GM18505 (cell line): ENCODE measurements at regions not wholly inside any gene's neighbourhood (a gene's known extent, or its start where the extent isn't known, plus 50 kb on each side); places are given as distances from the start of the nearest gene placed in this dataset.

Experiments used
- ATAC-seq: cut with Tn5 transposase; IDR thresholded peaks from one replicate; pipeline ENCODE4 v1.9.1; 2021; ENCODE audit not compliant: unreplicated experiment
- POLR2A ChIP-seq: IDR thresholded peaks from 4 replicates; pipeline ENCODE4 v1.6.1; 2011; ENCODE audit warnings: borderline replicate concordance; ENCODE audit not compliant: insufficient read depth, insufficient read length; ENCODE audit errors: extremely low read depth

DNA sequence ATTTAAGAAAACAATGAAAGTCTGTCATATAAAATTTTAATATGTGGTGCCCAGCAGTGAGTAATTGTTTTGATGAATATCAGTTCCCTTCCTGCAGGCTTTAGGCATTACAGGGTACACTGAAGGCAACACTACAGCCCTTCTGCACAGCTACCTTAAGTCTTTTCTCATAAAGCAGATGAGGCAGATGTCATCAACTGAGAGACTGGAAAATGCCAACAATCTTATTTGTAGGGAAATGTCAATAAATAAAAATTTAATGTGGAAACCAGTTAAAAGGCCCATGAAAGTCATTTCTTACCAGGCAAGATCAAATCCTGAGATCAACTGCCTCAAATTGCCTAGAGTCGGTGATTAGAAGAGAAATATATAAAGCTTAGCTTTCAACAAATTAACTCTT is 193.4 kb upstream of the NWD2 start:
- ATAC-seq, result no peak

DNA sequence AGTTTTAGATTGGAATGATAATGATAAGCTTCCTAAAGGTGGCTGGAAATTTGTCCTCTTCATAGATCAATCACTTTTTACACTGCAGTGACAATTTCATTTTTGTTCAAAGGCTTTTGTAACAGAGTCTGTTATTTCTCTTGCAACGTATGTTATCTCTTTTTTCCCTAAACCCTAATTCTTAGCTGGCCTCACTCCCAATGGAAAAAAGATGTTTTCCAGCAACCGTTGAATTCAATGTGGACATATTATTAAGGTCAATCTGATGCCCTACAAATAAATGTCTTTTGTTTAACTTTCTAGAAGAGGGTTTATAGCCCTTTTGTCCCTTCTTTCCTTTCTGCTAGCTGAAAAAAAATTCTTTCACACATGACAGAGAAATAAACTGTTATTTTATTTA is 192.7 kb upstream of the NWD2 start:
- no peak for TF ChIP-seq POLR2A
- ATAC-seq, result no peak

More for the DNA sequence above, 193.4 kb upstream of the NWD2 start:
- TF ChIP-seq POLR2A, result no peak

DNA sequence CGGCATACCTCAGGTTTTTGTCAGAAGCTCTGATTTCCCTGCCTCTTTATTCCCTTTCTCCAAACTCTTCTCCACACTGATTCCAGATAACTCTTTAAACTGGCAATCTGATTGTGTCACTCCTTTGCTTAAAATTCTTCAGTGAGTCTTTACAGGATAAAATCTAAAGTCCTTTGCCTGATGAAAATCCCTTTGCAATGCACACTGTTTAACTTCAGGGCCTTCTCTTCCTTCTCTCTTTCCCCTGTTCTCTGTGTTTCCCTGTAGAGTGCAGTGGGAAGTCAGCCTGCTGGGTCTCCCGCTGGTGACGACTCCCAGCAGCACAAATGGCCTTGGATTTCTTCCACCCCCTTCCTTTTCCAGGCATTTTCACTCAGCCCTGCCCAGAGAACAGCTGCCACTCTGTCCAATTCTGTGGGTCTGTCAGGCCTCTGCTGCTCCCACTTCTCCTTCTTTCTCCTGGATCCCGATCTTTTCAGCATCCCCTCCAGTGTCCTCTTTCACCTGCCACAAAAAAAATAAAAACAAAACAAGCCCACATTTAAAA is 189.9 kb upstream of the NWD2 start:
- no peak for ATAC-seq

DNA sequence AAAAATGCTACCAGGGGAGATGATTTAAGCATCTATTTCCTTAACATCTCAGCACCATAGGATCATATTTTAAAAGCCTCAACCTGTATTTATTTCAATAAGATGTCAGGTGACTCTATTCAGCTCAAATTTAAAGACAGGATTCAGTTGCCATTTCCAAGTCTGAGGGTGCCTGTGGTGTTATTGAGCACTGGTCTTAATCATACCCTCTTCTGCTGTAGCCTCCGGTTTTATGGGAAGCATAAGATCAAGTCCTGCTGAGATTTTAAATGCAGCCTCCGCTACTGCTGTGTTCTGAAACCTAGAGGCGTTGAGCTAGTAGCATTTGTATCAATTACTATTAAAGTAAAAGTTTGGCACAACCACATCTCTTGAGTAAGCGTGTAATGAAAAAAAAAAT is 185.7 kb upstream of the NWD2 start:
- TF ChIP-seq POLR2A, result no peak
- no peak for ATAC-seq

More for the DNA sequence above, 189.9 kb upstream of the NWD2 start:
- TF ChIP-seq POLR2A, result no peak

GRCh38 chr4:37066159-37066558 is 178.4 kb upstream of the NWD2 start:
- ATAC-seq, result no peak
- no peak for TF ChIP-seq POLR2A

GRCh38 chr4:37068580-37068979 is 176.0 kb upstream of the NWD2 start:
- no peak for TF ChIP-seq POLR2A

GRCh38 chr4:37070041-37070440 is 174.5 kb upstream of the NWD2 start:
- no peak for ATAC-seq
- TF ChIP-seq POLR2A, result no peak

More at GRCh38 chr4:37068580-37068979, 176.0 kb upstream of the NWD2 start:
- ATAC-seq, result no peak

- TF ChIP-seq POLR2A, result no peak
- no peak for ATAC-seq
These were observed 173.0 kb upstream of the NWD2 start for GRCh38 chr4:37071576-37071975.

GRCh38 chr4:37073226-37073840 is 171.2 kb upstream of the NWD2 start:
- no peak for ATAC-seq
- TF ChIP-seq POLR2A, result no peak

GRCh38 chr4:37082912-37083311 is 161.6 kb upstream of the NWD2 start:
- no peak for ATAC-seq
- TF ChIP-seq POLR2A, result no peak

GRCh38 chr4:37095925-37096324 is 148.6 kb upstream of the NWD2 start:
- ATAC-seq, result no peak
- no peak for TF ChIP-seq POLR2A

DNA sequence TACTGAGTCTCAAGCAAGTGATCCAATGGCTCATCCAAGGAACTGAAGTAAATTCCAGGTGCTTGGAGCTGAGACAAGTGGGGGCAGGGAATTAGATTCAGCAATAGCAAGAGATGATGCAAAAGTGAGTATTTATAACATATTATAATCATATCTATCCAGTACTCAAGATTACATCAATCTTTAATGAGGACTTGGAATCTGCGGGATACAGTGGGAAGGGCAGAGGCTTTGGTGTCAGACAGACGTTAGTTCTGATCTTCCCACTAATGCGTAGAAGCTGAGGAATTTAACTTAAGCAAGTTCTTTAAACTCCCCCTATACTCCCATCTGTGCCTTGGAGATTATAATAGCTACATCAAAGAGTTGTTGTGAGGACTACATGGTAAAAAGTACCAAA is 143.4 kb upstream of the NWD2 start:
- TF ChIP-seq POLR2A, result no peak
- no peak for ATAC-seq

DNA sequence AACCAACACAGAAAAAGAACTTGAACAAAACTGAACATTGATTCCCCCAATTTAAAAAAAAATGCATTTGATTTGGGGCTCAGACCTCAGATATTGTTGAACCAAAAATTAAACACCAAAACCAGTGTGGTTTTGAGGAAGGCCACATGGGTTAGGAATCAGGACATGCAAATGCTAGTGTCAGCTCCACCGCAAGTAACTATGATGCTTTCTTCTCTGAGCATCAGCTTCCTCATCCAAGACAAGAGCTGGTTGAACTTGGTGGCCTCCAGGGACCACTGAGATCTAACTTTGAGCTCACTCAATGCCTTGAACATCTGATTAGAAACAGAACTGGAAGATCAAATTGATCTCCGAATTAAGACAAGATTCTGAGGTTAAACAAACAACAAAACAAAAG is 142.9 kb upstream of the NWD2 start:
- no peak for ATAC-seq
- TF ChIP-seq POLR2A, result no peak

- no peak for TF ChIP-seq POLR2A
- ATAC-seq, result no peak
These were observed 134.8 kb upstream of the NWD2 start for GRCh38 chr4:37109756-37110155.
